RCC 7860 (cell line): ENCODE measurements at regions not wholly inside any gene's neighbourhood (a gene's known extent, or its start where the extent isn't known, plus 50 kb on each side); places are given as distances from the start of the nearest gene placed in this dataset.

Experiments
- DNase-seq: peaks from one replicate; pipeline ENCODE4 v3.0.0-alpha.2; 2015; ENCODE audit warnings: low spot score
- FAIRE-seq: peaks from 2 replicates; lab custom pipeline; 2012; peaks lifted over from hg19 to GRCh38; lab: Jason Lieb, UNC

GRCh38 chrX:126886997-126887396 is 67.5 kb downstream of the PRR32 start:
- DNase-seq (no peak), FAIRE-seq (no peak)

- FAIRE-seq, result no peak
- DNase-seq, result no peak
Observed at GRCh38 chrX:126900937-126901336, 81.4 kb downstream of the PRR32 start.

GRCh38 chrX:126929071-126929470 is 109.5 kb downstream of the PRR32 start:
- DNase-seq (peak; percentile 67), FAIRE-seq (peak; percentile 81)

- DNase-seq (no peak), FAIRE-seq (no peak)
Observed at GRCh38 chrX:126967225-126967624, 147.7 kb downstream of the PRR32 start.

- DNase-seq (no peak), FAIRE-seq (no peak)
Observed at GRCh38 chrX:126982158-126982557, 162.6 kb downstream of the PRR32 start.

- FAIRE-seq (no peak), DNase-seq (no peak)
Observed at GRCh38 chrX:126985027-126985426, 165.5 kb downstream of the PRR32 start.

- no peak for DNase-seq
- no peak for FAIRE-seq
Observed at GRCh38 chrX:126985981-126986380, 166.5 kb downstream of the PRR32 start.

- FAIRE-seq, result no peak
- DNase-seq, result no peak
Observed at GRCh38 chrX:126994032-126994600, 174.6 kb downstream of the PRR32 start.

GRCh38 chrX:127011629-127012028 is 192.1 kb downstream of the PRR32 start:
- FAIRE-seq, result no peak
- DNase-seq, result no peak

- no peak for FAIRE-seq
- DNase-seq, result no peak
Observed at GRCh38 chrX:127025013-127025412, 205.5 kb downstream of the PRR32 start.

GRCh38 chrX:127030016-127030748 is 210.7 kb downstream of the PRR32 start:
- FAIRE-seq, result no peak
- DNase-seq, result no peak

GRCh38 chrX:127037159-127037558 is 217.6 kb downstream of the PRR32 start:
- FAIRE-seq (no peak), DNase-seq (no peak)

- DNase-seq (no peak), FAIRE-seq (peak; percentile 22)
Observed at GRCh38 chrX:127038065-127038464, 218.5 kb downstream of the PRR32 start.

- no peak for FAIRE-seq
- no peak for DNase-seq
Observed at GRCh38 chrX:127057891-127058619, 238.5 kb downstream of the PRR32 start.

- FAIRE-seq, result no peak
- no peak for DNase-seq
Observed at GRCh38 chrX:127085939-127086338, 266.4 kb downstream of the PRR32 start.

- no peak for FAIRE-seq
- DNase-seq, result no peak
Observed at GRCh38 chrX:127112726-127113125, 293.2 kb downstream of the PRR32 start.

GRCh38 chrX:127124871-127125270 is 305.3 kb downstream of the PRR32 start:
- FAIRE-seq, result no peak
- no peak for DNase-seq

GRCh38 chrX:127128282-127128681 is 308.8 kb downstream of the PRR32 start:
- no peak for DNase-seq
- FAIRE-seq, result no peak

GRCh38 chrX:127129510-127129909 is 310.0 kb downstream of the PRR32 start:
- DNase-seq, result no peak
- FAIRE-seq, result no peak

GRCh38 chrX:127138218-127138617 is 318.7 kb downstream of the PRR32 start:
- DNase-seq (no peak), FAIRE-seq (no peak)

GRCh38 chrX:127177966-127178365 is 358.4 kb downstream of the PRR32 start:
- FAIRE-seq (no peak), DNase-seq (no peak)

GRCh38 chrX:127187095-127187494 is 367.6 kb downstream of the PRR32 start:
- no peak for FAIRE-seq
- DNase-seq, result no peak
